Mesenchymal stem cell (in vitro differentiated cells and primary cell): ENCODE measurements at regions not wholly inside any gene's neighbourhood (a gene's known extent, or its start where the extent isn't known, plus 50 kb on each side); places are given as distances from the start of the nearest gene placed in this dataset.

Experiments
- DNase-seq: peaks from one replicate; pipeline ENCODE4 v3.0.0-alpha.2; 2013
- H2AFZ ChIP-seq: one replicate; pipeline ENCODE4 v1.6.1; 2013; ENCODE audit warnings: low read depth, mild to moderate bottlenecking, control low read depth, inconsistent platforms, low read length, moderate library complexity
- H2AK5ac ChIP-seq: 2 replicates; pipeline ENCODE4 v1.6.1; 2013; ENCODE audit warnings: low read length, moderate library complexity, mild to moderate bottlenecking, inconsistent platforms; ENCODE audit not compliant: severe bottlenecking
- H2BK120ac ChIP-seq: one replicate; pipeline ENCODE4 v1.6.1; 2013; ENCODE audit warnings: low read depth, mild to moderate bottlenecking, inconsistent platforms, low read length, moderate library complexity
- H2BK12ac ChIP-seq, 2 experiments: one replicate each; pipeline ENCODE4 v1.6.1; 2013; ENCODE audit warnings: inconsistent platforms in 2 of 2, low read length in 2 of 2, mild to moderate bottlenecking in 2 of 2, moderate library complexity in 2 of 2, control low read depth in 1 of 2
- H2BK15ac ChIP-seq: one replicate; pipeline ENCODE4 v1.6.1; 2013; ENCODE audit warnings: mild to moderate bottlenecking, low read depth, inconsistent platforms; ENCODE audit not compliant: poor library complexity, severe bottlenecking
- H2BK5ac ChIP-seq: 2 replicates; pipeline ENCODE4 v1.6.1; 2013; ENCODE audit warnings: low read depth, mild to moderate bottlenecking, low read length, control low read depth, inconsistent platforms; ENCODE audit not compliant: poor library complexity, severe bottlenecking
- H3K14ac ChIP-seq, 2 experiments: one replicate each; pipeline ENCODE4 v1.6.1; 2013; ENCODE audit warnings: inconsistent platforms in 2 of 2, low read length in 2 of 2, control low read depth in 1 of 2, mild to moderate bottlenecking in 1 of 2, moderate library complexity in 1 of 2
- H3K18ac ChIP-seq, 2 experiments: one replicate each; pipeline ENCODE4 v1.6.1; 2013; ENCODE audit warnings: inconsistent platforms in 2 of 2, low read length in 2 of 2, control low read depth in 1 of 2, low read depth in 1 of 2, mild to moderate bottlenecking in 1 of 2
- H3K23ac ChIP-seq, 2 experiments: one replicate each; pipeline ENCODE4 v1.6.1; 2013; ENCODE audit warnings: inconsistent platforms in 2 of 2, low read length in 2 of 2, mild to moderate bottlenecking in 2 of 2, moderate library complexity in 2 of 2, control low read depth in 1 of 2
- H3K27ac ChIP-seq: 2 replicates; pipeline ENCODE4 v1.5.1; 2013; ENCODE audit warnings: mild to moderate bottlenecking, moderate library complexity, low read length, control low read depth, inconsistent platforms; ENCODE audit not compliant: poor library complexity, severe bottlenecking
- H3K27me3 ChIP-seq, 2 experiments: 2 replicates each; pipeline versions ENCODE4 v1.6.1 to v1.7.0; 2013; ENCODE audit warnings: low read length in 2 of 2, mild to moderate bottlenecking in 2 of 2, moderate library complexity in 2 of 2, control low read depth in 1 of 2, inconsistent platforms in 1 of 2; ENCODE audit not compliant: control insufficient read depth in 1 of 2, insufficient read depth in 1 of 2
- H3K36me3 ChIP-seq, 2 experiments: 2 replicates each; pipeline versions ENCODE4 v1.6.1 to v1.7.0; 2013; ENCODE audit warnings: low read length in 2 of 2, control low read depth in 1 of 2, inconsistent platforms in 1 of 2, low read depth in 1 of 2, mild to moderate bottlenecking in 1 of 2; ENCODE audit not compliant: insufficient read depth in 2 of 2, control insufficient read depth in 1 of 2
- H3K4ac ChIP-seq, 2 experiments: one replicate each; pipeline ENCODE4 v1.6.1; 2013; ENCODE audit warnings: inconsistent platforms in 2 of 2, low read length in 2 of 2, mild to moderate bottlenecking in 2 of 2, moderate library complexity in 2 of 2, control low read depth in 1 of 2, low read depth in 1 of 2
- H3K4me1 ChIP-seq: 2 replicates; pipeline ENCODE4 v1.6.1; 2013; ENCODE audit warnings: low read depth, low read length, control low read depth; ENCODE audit not compliant: control insufficient read depth, insufficient read depth
- H3K4me2 ChIP-seq: 2 replicates; pipeline ENCODE4 v1.6.1; 2013; ENCODE audit warnings: low read length, mild to moderate bottlenecking, inconsistent platforms; ENCODE audit not compliant: poor library complexity, severe bottlenecking
- H3K4me3 ChIP-seq, 2 experiments: 2 replicates each; pipeline versions ENCODE4 v1.5.1 to v1.7.0; 2013; ENCODE audit warnings: low read length in 2 of 2, mild to moderate bottlenecking in 2 of 2, control low read depth in 1 of 2, low read depth in 1 of 2; ENCODE audit not compliant: insufficient read depth in 1 of 2
- H3K79me1 ChIP-seq: replicated peaks from 2 replicates; pipeline ENCODE4 v1.6.1; 2013; ENCODE audit warnings: mild to moderate bottlenecking, control low read depth, low read length, inconsistent platforms; ENCODE audit not compliant: poor library complexity, severe bottlenecking
- H3K9ac ChIP-seq: 2 replicates; pipeline ENCODE4 v1.7.0; 2013; ENCODE audit warnings: mild to moderate bottlenecking, low read length, moderate library complexity
- H3K9me3 ChIP-seq: 2 replicates; pipeline ENCODE4 v1.7.0; 2013; ENCODE audit warnings: mild to moderate bottlenecking, low read length; ENCODE audit not compliant: control insufficient read depth
- H4K8ac ChIP-seq: one replicate; pipeline ENCODE4 v1.6.1; 2013; ENCODE audit warnings: inconsistent platforms, mild to moderate bottlenecking, low read length, moderate library complexity
- H4K91ac ChIP-seq: one replicate; pipeline ENCODE4 v1.6.1; 2013; ENCODE audit warnings: mild to moderate bottlenecking, low read length, inconsistent platforms
- WGBS: methylation state at CpG from one replicate; pipeline ENCODE4 v1.1.7; 2013; ENCODE audit warnings: mixed read lengths; 5-methylcytosine and 5-hydroxymethylcytosine counted together

DNA sequence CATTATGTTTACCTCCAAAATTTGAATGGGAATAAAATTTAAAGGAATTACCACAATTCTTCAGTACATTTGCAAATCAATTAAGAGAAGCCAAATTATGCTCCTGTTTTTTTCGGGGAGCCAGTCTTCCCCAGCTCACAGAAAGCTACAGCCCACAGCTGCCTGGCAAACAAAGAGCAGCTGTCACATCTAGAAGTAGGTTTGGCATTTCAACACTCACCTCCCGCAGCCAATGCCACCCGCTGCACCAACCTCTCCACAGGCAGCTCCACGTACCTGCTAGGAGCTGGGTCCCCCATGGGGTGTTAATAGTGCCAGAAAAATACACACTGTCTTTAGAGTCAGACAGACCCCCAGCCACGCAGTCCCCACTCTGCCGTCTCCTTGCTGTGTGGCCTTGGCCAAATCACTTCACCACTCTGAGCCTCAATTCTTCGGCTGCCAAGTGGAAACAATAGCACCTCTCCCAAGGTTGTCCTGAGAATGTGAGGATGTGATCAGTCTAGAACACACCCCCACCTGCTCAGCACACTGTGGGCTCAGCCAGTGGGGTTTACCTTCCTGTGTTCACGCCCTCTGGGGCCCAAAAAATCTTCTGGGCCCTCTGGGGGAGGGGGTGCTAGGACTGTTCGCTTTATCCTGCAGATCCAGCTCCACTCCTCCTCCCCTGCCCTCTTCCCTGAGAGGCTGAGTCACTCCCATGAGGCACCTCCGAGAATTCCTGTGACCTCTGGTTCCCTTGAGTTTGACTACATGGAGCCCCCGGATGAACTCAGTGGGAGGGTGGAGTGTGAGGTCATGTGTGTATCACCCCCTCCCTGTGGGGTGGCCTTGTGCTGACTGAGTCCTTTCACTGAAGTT, 204.3 kb upstream of the GRIK3 start:
- no peak overlapping the region for H3K4me2 ChIP-seq
- peaks cover 6% of the 10 kb centered on the region for H3K9me3 ChIP-seq
- H2AK5ac ChIP-seq = no peak overlapping the region
- H2AFZ ChIP-seq = no peak overlapping the region
- no peak overlapping the region for H4K8ac ChIP-seq
- H3K23ac ChIP-seq = no peak overlapping the region
- no peak overlapping the region for H3K27ac ChIP-seq
- no peak overlapping the region for H3K18ac ChIP-seq
- H2BK120ac ChIP-seq = no peak overlapping the region
- DNase-seq = no peak
- H3K36me3 ChIP-seq = no peaks in the 10 kb centered on the region
- no peak overlapping the region for H2BK15ac ChIP-seq
- no peak overlapping the region for H3K14ac ChIP-seq
- 50% methylated on average over 11 of the region's 11 CpGs for WGBS
- H3K4me1 ChIP-seq = peaks cover 1% of the 10 kb centered on the region
- no peak overlapping the region for H2BK5ac ChIP-seq
- no peaks in the 10 kb centered on the region for H3K79me1 ChIP-seq
- H3K9ac ChIP-seq = no peak overlapping the region
- peaks cover 0 to 21% of the 10 kb centered on the region in 2 experiments for H3K27me3 ChIP-seq
- H2BK12ac ChIP-seq = no peak overlapping the region
- H3K4me3 ChIP-seq = no peak overlapping the region
- H3K4ac ChIP-seq = no peak overlapping the region
- H4K91ac ChIP-seq = no peak overlapping the region

DNA sequence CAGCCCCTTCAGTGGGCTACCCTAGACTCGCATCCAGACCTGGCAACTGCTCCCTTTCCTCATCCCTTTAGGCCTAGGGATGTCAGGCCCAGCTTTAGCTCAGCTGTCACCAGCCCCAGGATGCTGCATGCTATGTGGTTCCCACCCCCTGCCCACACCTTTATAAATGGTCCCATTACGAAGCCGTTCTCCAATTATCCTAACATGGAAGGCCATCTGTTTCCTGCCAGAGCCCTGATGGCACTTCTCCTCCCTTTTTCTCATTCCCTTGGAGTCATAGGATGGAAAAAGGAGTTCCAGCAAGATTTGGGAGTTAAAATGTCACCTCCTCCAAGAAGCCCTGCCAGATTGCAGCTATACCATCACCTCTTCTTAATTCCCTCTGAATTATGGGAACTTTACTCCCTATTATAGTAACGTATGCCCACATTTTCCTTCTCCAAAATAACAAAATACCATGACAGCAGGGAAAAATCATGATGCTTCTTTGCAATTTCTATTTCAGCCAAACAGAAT, 205.0 kb upstream of the GRIK3 start:
- H2AFZ ChIP-seq = no peak overlapping the region
- no peak overlapping the region for H3K23ac ChIP-seq
- H4K91ac ChIP-seq = no peak overlapping the region
- H3K27ac ChIP-seq = no peak overlapping the region
- H2BK15ac ChIP-seq = no peak overlapping the region
- H3K4me3 ChIP-seq = no peak overlapping the region
- H3K14ac ChIP-seq = no peak overlapping the region
- no peak overlapping the region for H3K9ac ChIP-seq
- peaks cover 1% of the 10 kb centered on the region for H3K4me1 ChIP-seq
- no peaks in the 10 kb centered on the region for H3K79me1 ChIP-seq
- H3K18ac ChIP-seq = no peak overlapping the region
- H2BK5ac ChIP-seq = no peak overlapping the region
- H3K9me3 ChIP-seq = peaks cover under 1% of the 10 kb centered on the region
- H2BK12ac ChIP-seq = no peak overlapping the region
- no peak overlapping the region for H3K4ac ChIP-seq
- WGBS = 74% methylated on average over 4 of the region's 4 CpGs
- peaks cover 0 to 21% of the 10 kb centered on the region in 2 experiments for H3K27me3 ChIP-seq
- H2AK5ac ChIP-seq = no peak overlapping the region
- DNase-seq = no peak
- H3K4me2 ChIP-seq = no peak overlapping the region
- H4K8ac ChIP-seq = no peak overlapping the region
- no peaks in the 10 kb centered on the region for H3K36me3 ChIP-seq
- H2BK120ac ChIP-seq = no peak overlapping the region

DNA sequence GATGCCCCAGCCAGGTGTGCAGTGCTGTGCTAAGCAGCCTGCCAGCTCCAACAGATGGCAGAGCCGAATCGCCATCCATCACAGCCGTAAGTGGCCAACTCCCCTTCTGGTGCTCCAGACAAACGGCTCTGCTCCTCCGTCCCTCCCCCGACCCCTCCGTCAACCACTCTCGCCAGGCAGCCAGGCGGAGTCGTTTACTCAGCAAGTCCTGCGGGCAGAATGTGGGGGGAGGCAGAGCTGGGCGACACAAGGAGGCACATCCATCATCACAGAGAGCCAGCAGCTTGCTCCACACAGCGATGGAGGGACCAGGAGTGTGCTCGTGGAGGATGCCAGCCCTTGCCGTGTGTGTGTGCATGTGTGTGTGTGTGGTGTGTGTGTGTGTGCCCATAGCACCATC, 206.6 kb upstream of the GRIK3 start:
- WGBS = 61% methylated on average over 15 of the region's 15 CpGs
- H3K4me2 ChIP-seq = no peak overlapping the region

DNA sequence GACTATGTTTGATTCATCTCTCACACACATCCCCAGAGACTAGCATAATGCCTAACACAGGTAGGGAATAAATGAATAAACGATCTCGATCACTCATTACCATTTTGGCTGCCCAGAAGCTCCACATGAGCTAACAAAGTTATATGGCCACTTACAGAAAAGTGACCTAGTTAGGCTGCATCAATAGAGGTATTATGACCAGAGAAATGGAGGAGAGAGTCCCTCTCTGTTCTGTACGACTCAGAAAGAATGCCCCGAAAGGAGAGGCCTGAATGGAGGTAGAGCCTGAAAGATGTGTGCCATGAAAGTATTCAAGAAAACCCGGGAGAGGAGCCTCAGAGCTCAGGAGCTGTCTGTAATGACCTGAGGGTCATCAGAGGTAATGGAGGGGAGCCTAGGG, 208.2 kb upstream of the GRIK3 start:
- Histone ChIP-seq H3K18ac (no peak overlapping the region), H3K9me3 (no peaks in the 10 kb centered on the region), H3K4ac (no peak overlapping the region), H3K23ac (no peak overlapping the region), H2BK15ac (no peak overlapping the region), H3K36me3 (no peaks in the 10 kb centered on the region), H3K4me3 (no peak overlapping the region), H2AK5ac (no peak overlapping the region), H2AFZ (no peak overlapping the region), H3K79me1 (no peaks in the 10 kb centered on the region), H4K91ac (no peak overlapping the region), H3K4me2 (no peak overlapping the region), H2BK120ac (no peak overlapping the region), H3K4me1 (peaks cover 1% of the 10 kb centered on the region), H3K9ac (no peak overlapping the region), H3K27me3 (peaks cover 0 to 17% of the 10 kb centered on the region in 2 experiments), H2BK5ac (no peak overlapping the region), H4K8ac (no peak overlapping the region), H3K14ac (no peak overlapping the region), H3K27ac (no peak overlapping the region), H2BK12ac (no peak overlapping the region)
- DNase-seq = no peak
- WGBS = 48% methylated on average over 4 of the region's 5 CpGs

More for the DNA sequence above, 206.6 kb upstream of the GRIK3 start:
- H3K4me3 ChIP-seq = no peak overlapping the region
- no peak overlapping the region for H2BK12ac ChIP-seq
- H3K9me3 ChIP-seq = no peaks in the 10 kb centered on the region
- peak overlapping the region; percentile 7 for H4K91ac ChIP-seq
- no peak overlapping the region for H3K18ac ChIP-seq
- H2BK15ac ChIP-seq = no peak overlapping the region
- no peak overlapping the region for H3K4ac ChIP-seq
- DNase-seq = no peak
- H3K36me3 ChIP-seq = no peaks in the 10 kb centered on the region
- H2AK5ac ChIP-seq = no peak overlapping the region
- peaks cover 1% of the 10 kb centered on the region for H3K4me1 ChIP-seq
- H3K23ac ChIP-seq = no peak overlapping the region
- peaks cover 0 to 19% of the 10 kb centered on the region in 2 experiments for H3K27me3 ChIP-seq
- no peak overlapping the region for H2BK120ac ChIP-seq
- H3K9ac ChIP-seq = no peak overlapping the region
- no peak overlapping the region for H3K27ac ChIP-seq
- H3K79me1 ChIP-seq = no peaks in the 10 kb centered on the region
- no peak overlapping the region for H2AFZ ChIP-seq
- no peak overlapping the region for H2BK5ac ChIP-seq
- H3K14ac ChIP-seq = no peak overlapping the region
- H4K8ac ChIP-seq = no peak overlapping the region
